Subcutaneous abdominal adipose tissue (tissue), 5 donors: ENCODE measurements at regions not wholly inside any gene's neighbourhood (a gene's known extent, or its start where the extent isn't known, plus 50 kb on each side); places are given as distances from the start of the nearest gene placed in this dataset.
"Not testable (repeated sequence)": the region's sequence is repeated elsewhere in the genome, so short reads cannot be mapped to it uniquely, and the experiment has no call there.

Experiments
- H3K27ac ChIP-seq: one replicate; pipeline ENCODE4 v1.7.0; 2013; ENCODE audit warnings: low read depth, mild to moderate bottlenecking, inconsistent platforms, low read length, moderate library complexity
- H3K27me3 ChIP-seq, 5 donors: one replicate each; pipeline ENCODE4 v1.7.0; 2013; ENCODE audit warnings: low read length in 5 of 5, inconsistent platforms in 1 of 5; ENCODE audit not compliant: control insufficient read depth in 5 of 5, insufficient read depth in 4 of 5
- H3K36me3 ChIP-seq, 5 donors: one replicate each; pipeline ENCODE4 v1.7.0; 2013; ENCODE audit warnings: low read length in 5 of 5; ENCODE audit not compliant: control insufficient read depth in 5 of 5, insufficient read depth in 5 of 5
- H3K4me1 ChIP-seq, 5 donors: one replicate each; pipeline ENCODE4 v1.7.0; 2013; ENCODE audit warnings: low read length in 5 of 5, mild to moderate bottlenecking in 3 of 5, moderate library complexity in 1 of 5; ENCODE audit not compliant: control insufficient read depth in 5 of 5, insufficient read depth in 5 of 5
- H3K4me3 ChIP-seq, 5 donors: one replicate each; pipeline ENCODE4 v1.7.0; 2013; ENCODE audit warnings: low read length in 5 of 5, low read depth in 1 of 5
- H3K9ac ChIP-seq, 5 donors: one replicate each; pipeline ENCODE4 v1.7.0; 2013; ENCODE audit warnings: low read length in 5 of 5, mild to moderate bottlenecking in 4 of 5, moderate library complexity in 3 of 5
- H3K9me3 ChIP-seq, 5 donors: one replicate each; pipeline ENCODE4 v1.7.0; 2013; ENCODE audit warnings: low read length in 5 of 5; ENCODE audit not compliant: control insufficient read depth in 5 of 5
- donor health status: healthy.
- donor health status: healthy.
- donor health status: healthy.
- donor health status: healthy.
- donor health status: healthy.

DNA sequence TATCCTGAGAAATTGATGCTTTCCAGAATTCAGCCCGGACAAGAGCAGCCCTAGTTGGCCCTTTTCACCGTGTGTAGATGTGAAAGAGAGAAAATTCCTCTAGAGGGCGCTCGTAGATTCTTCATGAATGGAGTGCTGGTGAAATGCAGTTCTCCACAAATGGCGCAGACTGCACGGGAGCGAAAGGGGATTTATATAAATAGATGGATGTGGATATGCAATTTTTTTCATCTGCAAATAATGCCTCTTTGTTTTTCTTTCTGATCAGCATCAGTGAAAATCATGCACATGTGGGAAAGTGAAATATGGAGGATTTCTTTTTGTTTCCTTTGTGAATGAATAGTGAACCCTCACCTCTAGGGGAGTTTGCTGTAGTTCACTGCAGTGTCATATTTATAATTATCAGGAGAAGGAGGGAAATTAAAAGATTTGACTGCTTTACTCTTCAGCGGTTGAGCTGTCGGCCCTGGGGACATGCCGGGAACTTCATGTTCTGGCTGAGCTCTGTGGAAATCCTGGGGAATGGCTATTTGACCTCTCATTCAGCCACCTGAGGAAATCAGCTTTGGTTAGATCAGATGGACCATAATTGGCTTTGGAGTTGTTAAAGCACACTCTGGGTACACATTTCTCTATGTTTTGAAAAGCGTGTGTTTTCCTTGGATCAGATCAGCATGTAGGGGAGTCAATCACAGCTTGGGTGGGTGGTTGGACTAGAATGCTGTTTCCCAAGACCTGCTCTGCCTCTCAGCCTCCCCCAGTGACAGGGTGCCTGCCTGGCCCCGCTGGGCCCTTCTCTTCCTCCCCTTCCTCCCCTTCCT, 115.0 kb upstream of the SHISA3 start:
- Histone ChIP-seq H3K4me3 (peak overlapping the region in 2 of 5 donors; percentile 29 to 47), H3K27ac (no peak overlapping the region)

DNA sequence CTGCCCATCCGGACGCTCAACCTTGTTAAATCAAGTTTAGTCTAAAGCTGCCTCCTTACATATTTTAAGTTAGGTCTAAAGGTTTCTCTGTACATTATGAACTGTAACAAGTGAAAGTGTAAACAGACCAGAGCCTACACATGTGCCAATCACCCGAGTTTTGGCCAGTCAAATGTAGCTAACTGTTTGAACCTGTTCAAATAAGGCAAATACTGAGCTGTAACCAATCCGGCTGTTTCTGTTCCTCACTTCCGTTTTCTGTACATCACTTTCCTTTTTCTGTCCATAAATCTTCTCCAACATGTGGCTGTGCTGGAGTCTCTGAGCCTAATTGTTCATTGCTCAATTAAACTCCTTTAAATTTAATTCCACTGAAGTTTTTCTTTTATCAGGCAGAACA, 113.3 kb upstream of the SHISA3 start:
- Histone ChIP-seq H3K9me3 (no peaks in the 10 kb centered on the region), H3K36me3 (no peaks in the 10 kb centered on the region), H3K27ac (no peak overlapping the region), H3K4me1 (peaks cover 0 to 10% (median 7%) of the 10 kb centered on the region in 5 donors), H3K27me3 (no peaks in the 10 kb centered on the region), H3K4me3 (no peak overlapping the region), H3K9ac (no peak overlapping the region)

More for the DNA sequence above, 115.0 kb upstream of the SHISA3 start:
- Histone ChIP-seq H3K27me3 (no peaks in the 10 kb centered on the region), H3K9me3 (no peaks in the 10 kb centered on the region), H3K36me3 (no peaks in the 10 kb centered on the region), H3K4me1 (peaks cover 0 to 10% (median 7%) of the 10 kb centered on the region in 5 donors), H3K9ac (no peak overlapping the region)

DNA sequence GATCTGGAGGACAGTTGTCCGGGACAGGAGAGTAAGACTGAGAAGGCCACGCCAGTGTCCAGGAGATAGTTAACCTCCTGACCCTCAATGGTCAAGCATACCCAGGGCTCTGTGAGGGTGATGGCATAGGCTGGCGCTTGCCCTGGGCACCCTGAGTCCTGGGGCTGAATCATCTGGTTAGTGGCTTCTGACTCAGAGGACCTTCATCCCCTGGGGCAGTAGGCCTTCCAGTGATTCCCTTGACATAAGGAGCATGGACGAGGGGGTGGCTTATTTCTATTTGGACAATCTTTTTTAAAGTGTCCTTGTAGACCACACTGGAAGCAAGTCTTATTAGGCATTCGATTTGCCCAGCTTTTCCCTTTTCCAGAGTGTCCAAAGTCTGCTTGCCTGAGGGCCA, 108.4 kb upstream of the SHISA3 start:
- not testable (repeated sequence) for H3K36me3 ChIP-seq, H3K27ac ChIP-seq, H3K4me1 ChIP-seq, H3K9ac ChIP-seq, H3K9me3 ChIP-seq, H3K27me3 ChIP-seq, H3K4me3 ChIP-seq

- not testable (repeated sequence) for H3K27me3 ChIP-seq, H3K27ac ChIP-seq, H3K4me1 ChIP-seq, H3K9ac ChIP-seq, H3K4me3 ChIP-seq, H3K36me3 ChIP-seq, H3K9me3 ChIP-seq
These were observed 105.1 kb upstream of the SHISA3 start for GRCh38 chr4:42292192-42292591.

DNA sequence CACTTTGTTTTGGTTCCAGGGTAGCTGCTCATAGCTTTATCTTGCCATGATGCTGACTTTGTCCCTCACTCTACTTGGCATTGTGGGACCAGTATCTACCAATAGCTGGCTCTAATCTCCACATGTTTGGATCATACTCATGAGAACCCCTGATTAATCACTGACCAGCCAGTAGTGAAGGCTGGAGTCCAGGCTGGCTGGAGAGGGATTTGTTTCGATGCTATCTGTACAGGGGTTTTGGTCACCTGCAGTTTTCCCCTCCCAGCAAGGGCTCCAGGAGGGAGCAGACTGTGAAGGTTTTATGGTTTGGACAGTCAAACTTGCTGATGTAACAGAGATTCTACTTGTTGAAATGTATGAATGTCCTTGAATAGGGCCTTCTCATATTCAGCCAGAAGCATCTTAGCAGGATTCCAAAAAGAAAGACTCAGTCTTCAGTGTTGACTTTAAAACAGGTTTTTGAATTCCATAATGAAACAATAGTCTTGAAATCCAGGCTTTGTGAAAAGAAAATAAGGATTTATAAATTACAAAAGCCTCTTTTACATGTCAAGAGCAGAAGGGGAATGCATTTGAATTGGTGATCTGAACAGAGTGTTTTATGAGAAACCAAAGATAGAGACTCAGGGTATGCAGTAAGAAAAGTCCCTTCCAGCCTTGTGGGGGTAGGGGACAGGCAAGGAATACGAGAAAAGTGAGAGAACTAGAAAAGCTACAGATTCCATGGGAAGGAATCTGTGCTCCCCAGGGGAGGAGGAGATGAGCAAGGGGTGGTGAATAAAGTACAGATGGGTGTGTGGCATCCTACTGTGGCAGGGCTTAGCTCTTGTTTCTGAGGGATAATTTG, 103.1 kb upstream of the SHISA3 start:
- Histone ChIP-seq H3K4me1 (no peaks in the 10 kb centered on the region), H3K9me3 (no peaks in the 10 kb centered on the region), H3K9ac (no peak overlapping the region), H3K36me3 (no peaks in the 10 kb centered on the region), H3K27ac (no peak overlapping the region), H3K4me3 (no peak overlapping the region), H3K27me3 (no peaks in the 10 kb centered on the region)

GRCh38 chr4:42296196-42296595, 101.1 kb upstream of the SHISA3 start:
- Histone ChIP-seq H3K4me3 (no peak overlapping the region), H3K9ac (no peak overlapping the region), H3K9me3 (no peaks in the 10 kb centered on the region), H3K4me1 (no peaks in the 10 kb centered on the region), H3K36me3 (no peaks in the 10 kb centered on the region), H3K27ac (no peak overlapping the region), H3K27me3 (no peaks in the 10 kb centered on the region)

GRCh38 chr4:42302348-42302747, 94.9 kb upstream of the SHISA3 start:
- Histone ChIP-seq H3K9ac (no peak overlapping the region), H3K4me1 (peaks cover 0 to 9% (median 2%) of the 10 kb centered on the region in 5 donors), H3K9me3 (no peaks in the 10 kb centered on the region), H3K36me3 (no peaks in the 10 kb centered on the region), H3K27me3 (no peaks in the 10 kb centered on the region), H3K4me3 (no peak overlapping the region), H3K27ac (no peak overlapping the region)

DNA sequence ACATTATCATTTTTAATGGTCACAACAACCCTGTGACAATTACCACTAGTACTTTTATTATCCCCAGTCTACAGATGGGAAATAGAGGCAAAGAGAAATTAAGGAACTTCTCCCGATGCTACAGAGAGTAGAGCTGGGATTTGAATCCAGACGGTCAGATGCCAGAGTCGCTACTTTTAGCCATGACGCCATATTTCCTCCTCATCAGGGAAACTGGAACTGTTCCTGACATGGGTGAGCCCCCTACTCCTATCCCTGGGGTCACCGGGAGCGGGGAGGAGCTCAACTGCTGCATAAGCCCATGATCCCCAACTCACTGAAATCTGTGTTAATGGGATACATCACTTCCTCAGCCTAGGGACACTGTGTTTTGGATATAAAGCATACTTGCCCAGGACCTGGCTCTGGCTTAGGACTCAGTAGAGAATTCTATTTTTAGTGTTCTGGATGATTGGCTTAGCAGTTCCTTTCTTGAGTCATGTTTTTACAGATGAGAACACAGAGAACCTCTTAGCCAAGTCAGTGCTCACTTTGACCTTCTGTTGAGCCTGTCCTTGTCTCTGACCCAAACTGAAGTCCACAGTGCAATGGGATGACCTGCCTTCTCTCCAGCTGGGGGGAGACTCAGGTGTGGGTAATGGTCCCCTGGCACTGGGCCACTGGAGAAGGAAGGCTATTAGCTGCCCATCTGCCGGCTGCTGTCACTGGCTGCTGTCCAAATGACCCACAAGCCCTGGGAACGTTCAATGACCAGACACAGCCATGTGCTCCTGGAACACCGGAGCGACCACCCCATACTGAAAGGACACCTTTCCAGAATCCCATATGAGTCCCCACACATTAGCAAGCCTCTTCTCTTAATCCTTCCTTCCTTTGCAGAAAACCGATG, 90.8 kb upstream of the SHISA3 start:
- H3K27ac ChIP-seq: no peak overlapping the region
- no peaks in the 10 kb centered on the region for H3K36me3 ChIP-seq
- H3K4me1 ChIP-seq: peaks cover 0 to 9% (median 2%) of the 10 kb centered on the region in 5 donors
- no peak overlapping the region for H3K9ac ChIP-seq
- no peaks in the 10 kb centered on the region for H3K27me3 ChIP-seq
- H3K9me3 ChIP-seq: no peaks in the 10 kb centered on the region
- no peak overlapping the region for H3K4me3 ChIP-seq

DNA sequence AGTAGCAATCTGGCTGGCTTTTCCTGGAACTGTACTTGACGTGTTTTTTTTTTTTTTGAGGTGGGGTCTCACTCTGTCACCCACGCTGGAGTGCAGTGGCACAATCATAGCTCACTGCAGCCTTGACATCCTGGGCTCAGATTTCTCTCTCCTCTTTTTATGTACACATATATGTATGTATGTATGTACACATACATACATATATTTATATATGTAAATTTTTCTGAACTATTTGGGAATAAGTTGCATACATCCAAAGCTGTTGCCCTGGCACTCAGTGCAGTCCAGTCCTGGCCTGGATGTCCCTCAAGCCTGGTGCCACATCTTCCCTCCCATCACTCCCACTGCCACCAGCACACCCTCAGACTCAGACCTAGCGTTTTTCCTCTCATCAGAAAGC, 89.0 kb upstream of the SHISA3 start:
- peaks cover 0 to 9% (median 2%) of the 10 kb centered on the region in 5 donors for H3K4me1 ChIP-seq
- no peaks in the 10 kb centered on the region for H3K9me3 ChIP-seq
- H3K27ac ChIP-seq: no peak overlapping the region
- H3K36me3 ChIP-seq: no peaks in the 10 kb centered on the region
- H3K27me3 ChIP-seq: no peaks in the 10 kb centered on the region
- no peak overlapping the region for H3K4me3 ChIP-seq
- no peak overlapping the region for H3K9ac ChIP-seq
